ENCODE measurements at regions not wholly inside any gene's neighbourhood (a gene's known extent, or its start where the extent isn't known, plus 50 kb on each side); places are given as distances from the start of the nearest gene placed in this dataset.
"Not testable (repeated sequence)": the region's sequence is repeated elsewhere in the genome, so short reads cannot be mapped to it uniquely, and the experiment has no call there.

GRCh38 chr4:140244328-140244727, 90.3 kb upstream of the MAML3 start:
- DNase-seq = no peak

DNA sequence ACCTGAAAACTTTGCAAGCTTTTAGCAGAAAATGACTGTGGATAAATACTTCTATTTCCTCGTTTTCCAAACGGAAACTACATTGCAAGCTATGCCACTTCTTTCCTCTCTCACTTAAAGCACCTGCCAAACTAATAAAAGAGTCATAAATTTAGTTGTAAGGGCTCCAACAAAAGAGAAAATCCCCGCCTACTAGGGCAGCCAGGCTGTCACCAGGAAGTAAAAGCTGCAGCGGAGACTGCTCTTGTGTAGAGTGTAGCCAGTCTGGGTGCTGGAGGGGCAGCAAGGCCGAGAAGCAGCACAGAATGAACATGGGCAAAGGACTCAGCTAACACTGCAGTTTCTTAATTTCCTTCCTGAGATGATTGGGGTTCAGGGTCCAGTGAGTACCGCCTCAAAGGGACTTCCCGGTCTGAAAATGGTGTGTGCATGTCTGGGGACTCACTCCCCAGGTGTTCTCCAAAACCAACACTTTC, 89.3 kb upstream of the MAML3 start:
- DNase-seq = no peak

GRCh38 chr4:140242357-140243277, 88.6 kb upstream of the MAML3 start:
- no peak for DNase-seq

DNA sequence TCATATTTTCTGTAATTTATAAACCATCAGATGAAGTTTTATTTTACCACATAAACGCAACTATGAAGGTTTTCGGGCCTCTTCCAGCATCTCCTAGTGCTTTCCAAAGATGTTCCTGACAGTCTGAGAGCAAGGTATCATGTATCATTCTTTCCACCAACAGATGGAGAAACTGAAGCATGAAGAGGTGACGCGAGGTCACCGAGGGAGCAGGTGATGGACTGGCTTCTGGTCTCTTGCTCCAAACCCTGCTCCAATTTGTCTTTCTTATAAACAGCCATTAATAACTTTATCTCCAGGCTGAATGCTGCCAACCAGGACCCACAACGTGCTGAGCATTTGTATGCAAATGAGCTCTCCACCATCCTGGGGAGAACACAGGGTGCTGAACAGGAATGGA, 86.3 kb upstream of the MAML3 start:
- DNase-seq = no peak

GRCh38 chr4:140239311-140239710, 85.3 kb upstream of the MAML3 start:
- DNase-seq = no peak

DNA sequence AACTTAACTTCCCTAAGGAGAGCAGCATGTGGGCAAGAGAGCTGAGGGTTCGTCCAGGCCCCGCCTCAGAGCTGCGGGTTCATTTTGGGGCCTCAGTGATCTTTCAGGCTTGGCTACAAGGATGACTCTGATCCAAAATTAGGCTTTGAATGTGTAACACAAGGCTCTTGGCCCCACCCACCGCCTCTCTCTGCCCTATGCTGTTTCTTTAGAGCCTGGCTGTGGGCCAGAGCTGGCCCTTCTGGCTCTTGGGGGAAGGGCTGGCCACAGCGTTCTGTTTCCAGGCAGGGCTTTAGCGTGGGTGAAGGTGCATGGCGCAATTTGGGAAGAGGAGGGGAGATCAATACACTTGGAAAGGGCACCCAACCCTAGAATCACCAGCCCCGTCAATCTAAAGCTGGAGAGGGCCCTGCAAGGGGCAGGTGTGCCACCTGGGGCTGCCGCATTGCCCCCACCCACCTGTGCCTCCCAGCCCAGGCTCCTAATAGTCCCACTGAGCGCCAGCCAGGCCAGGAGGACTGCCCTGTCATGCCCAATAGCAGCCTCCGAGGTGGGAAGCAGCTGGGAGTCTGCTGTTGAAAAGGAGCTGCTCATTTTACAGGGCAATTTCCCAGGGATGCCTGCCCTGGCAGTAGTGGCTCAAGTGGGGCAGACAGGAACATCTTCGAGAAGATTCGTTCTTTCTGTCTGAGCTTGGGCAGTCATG, 84.5 kb upstream of the MAML3 start:
- DNase-seq = no peak

- no peak for DNase-seq
Measured at GRCh38 chr4:140237616-140238350, 83.8 kb upstream of the MAML3 start.

- no peak for DNase-seq
Measured at GRCh38 chr4:140236654-140237169, 82.7 kb upstream of the MAML3 start.

DNA sequence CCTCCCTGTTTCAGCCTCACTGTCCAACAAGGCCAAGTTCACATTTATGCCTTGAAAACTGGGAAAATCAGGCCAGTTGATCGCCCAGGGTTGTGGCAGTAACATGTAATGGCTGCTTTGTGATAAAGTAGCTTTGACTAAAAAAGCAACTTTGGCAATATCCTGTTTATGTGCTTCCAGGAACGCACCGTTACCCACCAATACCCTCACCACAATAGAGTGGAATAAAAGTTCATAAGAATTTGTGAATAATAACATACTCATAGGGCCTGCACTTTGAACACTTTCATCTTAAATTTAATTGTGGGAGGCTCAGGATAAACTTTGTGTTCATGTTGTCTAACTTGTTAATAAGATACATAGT, 80.7 kb upstream of the MAML3 start:
- DNase-seq = no peak

GRCh38 chr4:140233791-140234696, 80.1 kb upstream of the MAML3 start:
- DNase-seq = no peak

DNA sequence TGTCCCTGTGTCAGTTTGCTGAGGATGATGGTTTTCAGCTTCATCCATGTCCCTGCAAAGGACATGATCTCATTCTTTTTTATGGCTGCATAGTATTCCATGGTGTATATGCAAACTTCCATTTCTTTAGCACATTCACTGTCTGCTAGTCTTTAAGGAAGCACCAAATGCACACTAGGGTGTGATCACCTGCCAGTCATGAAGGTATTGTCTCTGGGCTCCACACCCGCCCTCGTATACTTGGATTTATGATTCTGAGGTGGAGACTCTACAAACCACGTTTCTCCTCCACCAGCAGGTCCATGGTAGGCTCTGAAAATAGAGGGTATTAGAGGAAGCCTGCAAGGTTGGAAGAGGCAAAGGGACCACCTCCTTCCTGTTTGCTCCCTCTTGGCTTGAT, 75.9 kb upstream of the MAML3 start:
- DNase-seq = no peak

- DNase-seq = no peak
Measured at GRCh38 chr4:140227286-140227685, 73.3 kb upstream of the MAML3 start.

- DNase-seq = no peak
Measured at GRCh38 chr4:140223056-140223810, 69.2 kb upstream of the MAML3 start.

GRCh38 chr4:140222171-140222570, 68.2 kb upstream of the MAML3 start:
- DNase-seq = no peak

DNA sequence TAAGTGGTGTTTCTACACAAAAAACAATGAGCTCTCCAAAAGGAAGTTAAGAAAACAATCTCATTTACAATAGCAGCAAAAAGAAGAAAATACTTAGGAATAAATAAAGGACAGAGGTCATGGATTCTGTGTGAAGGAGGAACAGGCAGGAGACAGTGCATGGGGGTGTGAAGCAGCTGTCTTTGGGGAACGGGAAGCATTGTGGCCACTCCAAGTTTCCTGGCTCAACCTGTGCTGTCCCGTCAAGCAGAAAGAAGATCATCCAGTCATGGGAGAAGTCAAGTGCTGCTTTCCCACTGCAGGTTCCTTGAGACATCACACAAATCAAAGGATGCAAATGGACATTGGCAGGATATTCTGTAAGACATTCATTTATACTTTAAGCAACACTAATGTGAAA, 66.1 kb upstream of the MAML3 start:
- no peak for DNase-seq

DNA sequence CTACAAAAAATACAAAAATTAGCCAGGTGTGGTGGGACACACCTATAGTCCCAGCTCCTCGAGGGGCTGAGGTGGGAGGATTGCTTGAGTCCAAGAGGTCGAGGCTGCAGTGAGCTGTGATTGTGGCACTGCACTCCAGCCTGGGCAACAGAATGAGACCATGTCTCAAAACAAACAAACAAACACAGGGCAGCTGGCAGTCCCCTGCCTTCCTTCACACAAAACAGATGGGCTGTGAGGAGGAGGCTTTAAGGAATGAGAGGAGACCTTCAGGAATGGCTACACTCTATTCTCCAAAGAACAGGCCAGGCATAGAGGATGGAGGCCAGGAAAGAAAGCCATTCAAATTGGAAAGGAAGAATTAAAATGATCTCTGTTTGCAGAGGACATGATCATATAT, 65.6 kb upstream of the MAML3 start:
- DNase-seq = no peak

- not testable (repeated sequence) for DNase-seq
Measured at GRCh38 chr4:140219070-140219469, 65.1 kb upstream of the MAML3 start.

GRCh38 chr4:140213749-140214148, 59.8 kb upstream of the MAML3 start:
- no peak for DNase-seq

DNA sequence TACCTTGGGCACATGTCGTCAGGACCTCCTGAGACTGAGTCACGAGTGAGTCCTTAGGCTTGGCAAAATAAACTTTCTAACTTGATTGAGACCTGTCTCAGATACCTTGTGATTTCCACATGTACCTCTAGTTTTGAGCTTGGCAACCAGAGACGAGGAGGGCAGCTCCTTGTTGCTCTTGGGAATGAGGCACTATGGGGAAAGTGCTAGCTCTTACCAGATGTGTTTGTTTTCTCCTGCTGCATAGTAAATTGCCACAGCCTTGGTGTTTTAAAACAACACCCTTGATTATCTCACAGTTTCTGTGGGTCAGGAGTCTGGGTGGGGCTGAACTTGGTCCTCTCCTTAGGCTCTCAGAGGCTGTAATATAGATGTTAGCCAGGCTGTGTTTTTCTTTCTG, 59.1 kb upstream of the MAML3 start:
- no peak for DNase-seq

- DNase-seq = no peak
Measured at GRCh38 chr4:140212646-140213045, 58.7 kb upstream of the MAML3 start.

- no peak for DNase-seq
Measured at GRCh38 chr4:140212194-140212593, 58.2 kb upstream of the MAML3 start.

Data from activated gamma-delta T cell (primary cell).